ENCODE measurements at regions not wholly inside any gene's neighbourhood (a gene's known extent, or its start where the extent isn't known, plus 50 kb on each side); places are given as distances from the start of the nearest gene placed in this dataset.

GRCh38 chr2:18792684-18793083 is 203.3 kb upstream of the NT5C1B start:
- POLR2A ChIA-PET, result no interaction called here

GRCh38 chr2:18792226-18792629 is 202.9 kb upstream of the NT5C1B start:
- Histone ChIP-seq H3K4me1 (ENCODE audit: insufficient read depth, low read length) (peaks cover 8% of the 10 kb centered on the region; the same call in 1 of the 2 replicates), H2AFZ (ENCODE audit: low read length) (no peak overlapping the region), H3K27ac (ENCODE audit: extremely low read length, insufficient read depth, low read length) (no peak overlapping the region), H3K9me3 (ENCODE audit: low read length) (no peaks in the 10 kb centered on the region), H3K36me3 (replicated peaks in 1 of 2; ENCODE audit: control insufficient read depth in 1 of 2, insufficient read depth in 2 of 2, low read length in 2 of 2) (no peaks in the 10 kb centered on the region), H3K4me2 (ENCODE audit: low read depth, low read length) (no peak overlapping the region), H4K20me1 (ENCODE audit: insufficient read depth, low read length) (peaks cover 9% of the 10 kb centered on the region; the same call in 1 of the 2 replicates), H3K79me2 (ENCODE audit: insufficient read depth, low read length) (no peaks in the 10 kb centered on the region), H3K9ac (ENCODE audit: insufficient read depth, low read depth, low read length) (no peak overlapping the region), H3K4me3 (replicated peaks in 1 of 3; ENCODE audit: insufficient read depth in 1 of 3, low read depth in 2 of 3, low read length in 3 of 3) (no peak overlapping the region), H3K27me3 (ENCODE audit: control insufficient read depth in 1 of 2, insufficient read depth in 2 of 2, low read length in 2 of 2) (peaks cover 0 to 34% of the 10 kb centered on the region in 2 experiments; a peak in 3 of 5 replicates)
- ChIA-PET POLR2A (no interaction called here), CTCF (ENCODE audit: low intra/inter-chr PET ratio, low total read pairs) (no interaction called here)
- FAIRE-seq (no peak), DNase-seq (ENCODE audit: low spot score) (no peak), ATAC-seq (no peak)
- BruUV-seq (replicated peaks), result no TSS peak
- 78% methylated on average over 3 of the region's 3 CpGs for WGBS (ENCODE audit: low lambda C conversion rate)
- in situ Hi-C loops (cut with HindIII; ENCODE audit: extremely low pct_ligation_motif_present, low pct_unique_long_range_greater_than_20kb) (no loop called here), intact Hi-C loops (cut with micrococcal nuclease; ENCODE audit: unreplicated experiment) (no loop called here)
- no peak for TF ChIP-seq TRIM22 (IDR thresholded peaks at IDR 0.05)
- TF ChIP-seq ZNF33B (CRISPR knock-in tag; IDR thresholded peaks at IDR 0.05), result no peak
- no peak for TF ChIP-seq ZNF564 (CRISPR knock-in tag; IDR thresholded peaks at IDR 0.05)
- no peak for TF ChIP-seq SMARCC2 (IDR thresholded peaks at IDR 0.05)
- TF ChIP-seq CHD4 (IDR thresholded peaks at IDR 0.05; ENCODE audit: borderline replicate concordance, low read length), result no peak
- no peak for TF ChIP-seq KDM2A (CRISPR knock-in tag; IDR thresholded peaks at IDR 0.05; ENCODE audit: borderline replicate concordance, low read depth)
- no peak for TF ChIP-seq SIX1 (CRISPR knock-in tag; IDR thresholded peaks at IDR 0.05; ENCODE audit: borderline replicate concordance)
- TF ChIP-seq GLMP (CRISPR knock-in tag; IDR thresholded peaks at IDR 0.05; ENCODE audit: borderline replicate concordance), result no peak
- no peak for TF ChIP-seq FLYWCH1 (CRISPR knock-in tag; IDR thresholded peaks at IDR 0.05)
- no peak for TF ChIP-seq GABPB1 (CRISPR knock-in tag; IDR thresholded peaks at IDR 0.05)

More at GRCh38 chr2:18792684-18793083, 203.3 kb upstream of the NT5C1B start:
- no peak overlapping the region for H3K4me2 ChIP-seq (ENCODE audit: low read depth, low read length)
- peaks cover 9% of the 10 kb centered on the region; the same call in 1 of the 2 replicates for H4K20me1 ChIP-seq (ENCODE audit: insufficient read depth, low read length)
- no peaks in the 10 kb centered on the region for H3K9me3 ChIP-seq (ENCODE audit: low read length)
- H3K4me1 ChIP-seq (ENCODE audit: insufficient read depth, low read length), result peaks cover 8% of the 10 kb centered on the region; the same call in 1 of the 2 replicates
- no peak overlapping the region for H3K27ac ChIP-seq (ENCODE audit: extremely low read length, insufficient read depth, low read length)
- DNase-seq (ENCODE audit: low spot score) (no peak), ATAC-seq (no peak), FAIRE-seq (no peak)
- H3K4me3 ChIP-seq (replicated peaks in 1 of 3; ENCODE audit: insufficient read depth in 1 of 3, low read depth in 2 of 3, low read length in 3 of 3), result no peak overlapping the region
- WGBS (ENCODE audit: low lambda C conversion rate), result 89% methylated on average over 6 of the region's 6 CpGs
- H3K9ac ChIP-seq (ENCODE audit: insufficient read depth, low read depth, low read length), result no peak overlapping the region
- CTCF ChIA-PET (ENCODE audit: low intra/inter-chr PET ratio, low total read pairs), result no interaction called here
- intact Hi-C loops (cut with micrococcal nuclease; ENCODE audit: unreplicated experiment), result no loop called here
- no peaks in the 10 kb centered on the region for H3K79me2 ChIP-seq (ENCODE audit: insufficient read depth, low read length)
- TF ChIP-seq MNT (IDR thresholded peaks at IDR 0.05), result peak; percentile 23; the same call in 1 of the 2 replicates
- no peak for TF ChIP-seq KLF11 (CRISPR knock-in tag; IDR thresholded peaks at IDR 0.05)
- no TSS peak for BruUV-seq (replicated peaks)
- H3K36me3 ChIP-seq (replicated peaks in 1 of 2; ENCODE audit: control insufficient read depth in 1 of 2, insufficient read depth in 2 of 2, low read length in 2 of 2), result no peaks in the 10 kb centered on the region
- H2AFZ ChIP-seq (ENCODE audit: low read length), result no peak overlapping the region
- in situ Hi-C loops (cut with HindIII; ENCODE audit: extremely low pct_ligation_motif_present, low pct_unique_long_range_greater_than_20kb), result no loop called here
- H3K27me3 ChIP-seq (ENCODE audit: control insufficient read depth in 1 of 2, insufficient read depth in 2 of 2, low read length in 2 of 2), result peaks cover 0 to 38% of the 10 kb centered on the region in 2 experiments; a peak in 3 of 5 replicates
